ENCODE measurements at regions not wholly inside any gene's neighbourhood (a gene's known extent, or its start where the extent isn't known, plus 50 kb on each side); places are given as distances from the start of the nearest gene placed in this dataset.

DNA sequence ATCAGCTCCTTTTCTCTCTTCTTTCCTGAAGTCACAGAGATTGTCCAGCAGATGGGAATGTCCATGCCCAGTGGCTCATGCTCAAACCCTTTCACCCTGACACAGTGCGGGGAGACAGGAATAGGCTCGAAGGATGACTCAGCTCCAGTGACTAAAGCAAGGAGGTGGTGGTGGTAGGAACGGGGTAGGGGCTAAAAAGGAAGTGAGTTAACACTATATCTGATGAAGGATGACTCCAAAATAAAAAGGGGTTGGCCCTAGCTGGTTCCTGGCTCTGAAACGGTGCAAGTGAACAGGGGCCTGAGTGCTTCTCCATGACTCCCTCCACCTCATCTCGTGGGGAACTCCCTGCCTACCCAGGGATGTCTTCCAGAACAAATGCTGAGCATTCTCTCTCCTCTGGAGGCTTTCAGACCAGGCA lies 167.4 kb upstream of the LPP start:
- no peak for TF ChIP-seq CTCF (IDR thresholded peaks at IDR 0.05)
- TF ChIP-seq POLR2A (IDR thresholded peaks at IDR 0.05), result no peak
- no peak for TF ChIP-seq EP300 (IDR thresholded peaks at IDR 0.05)
